ENCODE measurements at regions not wholly inside any gene's neighbourhood (a gene's known extent, or its start where the extent isn't known, plus 50 kb on each side); places are given as distances from the start of the nearest gene placed in this dataset.

GRCh38 chr14:45400950-45401640, 148.1 kb upstream of the MIS18BP1 start:
- TF ChIP-seq CTCF (optimal IDR thresholded peaks at IDR 0.05 in 1 of 3, IDR thresholded peaks at IDR 0.05 in 1 of 3, conservative IDR thresholded peaks at IDR 0.05 in 1 of 3; ENCODE audit: extremely low read depth in 1 of 3, insufficient read depth in 2 of 3, low read length in 3 of 3), result no peak
- TF ChIP-seq EZH2 (IDR thresholded peaks at IDR 0.05; ENCODE audit: low read length), result no peak
